ENCODE measurements at regions not wholly inside any gene's neighbourhood (a gene's known extent, or its start where the extent isn't known, plus 50 kb on each side); places are given as distances from the start of the nearest gene placed in this dataset.

- Histone ChIP-seq H3K36me3 (ENCODE audit: insufficient read depth, low read length) (no peaks in the 10 kb centered on the region), H3K4me3 (ENCODE audit: low read length) (no peak overlapping the region), H4K20me1 (ENCODE audit: insufficient read depth, low read depth, low read length) (no peaks in the 10 kb centered on the region), H3K9ac (ENCODE audit: low read length) (no peak overlapping the region), H3K79me2 (ENCODE audit: low read length) (no peaks in the 10 kb centered on the region), H3K27ac (ENCODE audit: low read length) (no peak overlapping the region), H3K9me2 (replicated peaks; ENCODE audit: insufficient read depth, low read length) (no peaks in the 10 kb centered on the region), H3K27me3 (ENCODE audit: low read length) (no peaks in the 10 kb centered on the region), H3K9me3 (ENCODE audit: low read length) (no peaks in the 10 kb centered on the region), H3K4me1 (ENCODE audit: low read length) (no peaks in the 10 kb centered on the region), H2AFZ (ENCODE audit: low read length) (no peak overlapping the region), H3K4me2 (ENCODE audit: low read depth, low read length, poor library complexity, severe bottlenecking) (no peak overlapping the region)
- no peak for DNase-seq
Observed at GRCh38 chr6:30800871-30801270, 56.5 kb upstream of the IER3 start.

GRCh38 chr6:30799210-30799609, 54.9 kb upstream of the IER3 start:
- no peaks in the 10 kb centered on the region for H3K9me3 ChIP-seq (ENCODE audit: low read length)
- no peak for DNase-seq
- H4K20me1 ChIP-seq (ENCODE audit: insufficient read depth, low read depth, low read length) = no peaks in the 10 kb centered on the region
- H2AFZ ChIP-seq (ENCODE audit: low read length) = no peak overlapping the region
- H3K27me3 ChIP-seq (ENCODE audit: low read length) = no peaks in the 10 kb centered on the region
- H3K27ac ChIP-seq (ENCODE audit: low read length) = no peak overlapping the region
- H3K9ac ChIP-seq (ENCODE audit: low read length) = no peak overlapping the region
- H3K4me3 ChIP-seq (ENCODE audit: low read length) = no peak overlapping the region
- H3K9me2 ChIP-seq (replicated peaks; ENCODE audit: insufficient read depth, low read length) = no peaks in the 10 kb centered on the region
- no peaks in the 10 kb centered on the region for H3K4me1 ChIP-seq (ENCODE audit: low read length)
- no peaks in the 10 kb centered on the region for H3K36me3 ChIP-seq (ENCODE audit: insufficient read depth, low read length)
- H3K79me2 ChIP-seq (ENCODE audit: low read length) = no peaks in the 10 kb centered on the region
- no peak overlapping the region for H3K4me2 ChIP-seq (ENCODE audit: low read depth, low read length, poor library complexity, severe bottlenecking)

- H3K9me3 ChIP-seq (ENCODE audit: low read length) = no peaks in the 10 kb centered on the region
- H3K27me3 ChIP-seq (ENCODE audit: low read length) = no peaks in the 10 kb centered on the region
- H3K27ac ChIP-seq (ENCODE audit: low read length) = no peak overlapping the region
- H3K36me3 ChIP-seq (ENCODE audit: insufficient read depth, low read length) = no peaks in the 10 kb centered on the region
- H3K9me2 ChIP-seq (replicated peaks; ENCODE audit: insufficient read depth, low read length) = no peaks in the 10 kb centered on the region
- no peaks in the 10 kb centered on the region for H3K4me1 ChIP-seq (ENCODE audit: low read length)
- H3K9ac ChIP-seq (ENCODE audit: low read length) = no peak overlapping the region
- H3K4me2 ChIP-seq (ENCODE audit: low read depth, low read length, poor library complexity, severe bottlenecking) = no peak overlapping the region
- no peak for DNase-seq
- H2AFZ ChIP-seq (ENCODE audit: low read length) = no peak overlapping the region
- H4K20me1 ChIP-seq (ENCODE audit: insufficient read depth, low read depth, low read length) = no peaks in the 10 kb centered on the region
- H3K4me3 ChIP-seq (ENCODE audit: low read length) = no peak overlapping the region
- H3K79me2 ChIP-seq (ENCODE audit: low read length) = no peaks in the 10 kb centered on the region
Observed at GRCh38 chr6:30798494-30798893, 54.1 kb upstream of the IER3 start.

GRCh38 chr6:30795549-30796293, 51.4 kb upstream of the IER3 start:
- Histone ChIP-seq H4K20me1 (ENCODE audit: insufficient read depth, low read depth, low read length) (no peaks in the 10 kb centered on the region), H3K4me3 (ENCODE audit: low read length) (no peak overlapping the region), H3K27me3 (ENCODE audit: low read length) (no peaks in the 10 kb centered on the region), H3K9me3 (ENCODE audit: low read length) (no peaks in the 10 kb centered on the region), H3K36me3 (ENCODE audit: insufficient read depth, low read length) (no peaks in the 10 kb centered on the region), H3K4me1 (ENCODE audit: low read length) (no peaks in the 10 kb centered on the region), H2AFZ (ENCODE audit: low read length) (no peak overlapping the region), H3K9ac (ENCODE audit: low read length) (no peak overlapping the region), H3K27ac (ENCODE audit: low read length) (no peak overlapping the region), H3K9me2 (replicated peaks; ENCODE audit: insufficient read depth, low read length) (no peaks in the 10 kb centered on the region), H3K79me2 (ENCODE audit: low read length) (no peaks in the 10 kb centered on the region), H3K4me2 (ENCODE audit: low read depth, low read length, poor library complexity, severe bottlenecking) (no peak overlapping the region)
- DNase-seq = no peak

All from Karpas-422 (cell line).